ENCODE measurements at regions not wholly inside any gene's neighbourhood (a gene's known extent, or its start where the extent isn't known, plus 50 kb on each side); places are given as distances from the start of the nearest gene placed in this dataset.

DNA sequence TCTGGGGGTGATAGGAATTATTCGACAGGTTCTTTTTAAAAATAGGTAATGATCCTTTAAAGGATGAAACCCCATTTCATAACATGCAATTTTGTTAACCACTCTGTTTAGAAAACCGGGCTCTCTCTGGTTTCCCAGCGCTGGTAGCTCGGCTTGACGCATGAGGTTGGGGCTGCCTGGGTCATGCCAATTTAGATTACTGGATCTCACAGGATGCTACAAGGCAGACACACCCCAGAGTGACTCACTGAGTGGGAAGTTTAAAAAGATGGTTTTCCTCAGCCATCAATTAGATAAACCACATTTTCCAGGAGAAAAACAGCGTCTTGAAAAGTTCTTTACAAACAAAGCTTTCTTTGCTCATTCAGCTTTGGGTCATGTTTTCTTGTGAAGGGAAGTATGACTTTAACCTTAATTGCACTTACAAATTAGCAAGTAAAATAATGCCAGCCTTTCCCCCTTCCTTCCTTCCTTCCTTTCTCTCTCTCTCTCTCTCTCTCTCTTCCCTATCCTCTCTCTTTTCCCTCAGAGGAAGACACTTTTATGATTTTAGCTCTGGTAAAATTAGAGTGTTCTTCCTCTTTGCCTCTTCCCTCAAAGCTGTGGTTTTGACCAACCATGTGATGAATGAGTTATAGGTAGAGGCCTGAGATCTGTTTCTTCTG lies 99.8 kb downstream of the EPDR1 start:
- no peaks in the 10 kb centered on the region for H3K4me1 Mint-ChIP-seq
- TF ChIP-seq, protein P1, sequence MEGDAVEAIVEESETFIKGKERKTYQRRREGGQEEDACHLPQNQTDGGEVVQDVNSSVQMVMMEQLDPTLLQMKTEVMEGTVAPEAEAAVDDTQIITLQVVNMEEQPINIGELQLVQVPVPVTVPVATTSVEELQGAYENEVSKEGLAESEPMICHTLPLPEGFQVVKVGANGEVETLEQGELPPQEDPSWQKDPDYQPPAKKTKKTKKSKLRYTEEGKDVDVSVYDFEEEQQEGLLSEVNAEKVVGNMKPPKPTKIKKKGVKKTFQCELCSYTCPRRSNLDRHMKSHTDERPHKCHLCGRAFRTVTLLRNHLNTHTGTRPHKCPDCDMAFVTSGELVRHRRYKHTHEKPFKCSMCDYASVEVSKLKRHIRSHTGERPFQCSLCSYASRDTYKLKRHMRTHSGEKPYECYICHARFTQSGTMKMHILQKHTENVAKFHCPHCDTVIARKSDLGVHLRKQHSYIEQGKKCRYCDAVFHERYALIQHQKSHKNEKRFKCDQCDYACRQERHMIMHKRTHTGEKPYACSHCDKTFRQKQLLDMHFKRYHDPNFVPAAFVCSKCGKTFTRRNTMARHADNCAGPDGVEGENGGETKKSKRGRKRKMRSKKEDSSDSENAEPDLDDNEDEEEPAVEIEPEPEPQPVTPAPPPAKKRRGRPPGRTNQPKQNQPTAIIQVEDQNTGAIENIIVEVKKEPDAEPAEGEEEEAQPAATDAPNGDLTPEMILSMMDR (IDR thresholded peaks at IDR 0.05) = no peak
- DNase-seq = no peak
- H3K27me3 Mint-ChIP-seq (ENCODE audit: low read depth, poor library complexity) = no peaks in the 10 kb centered on the region
- no peak overlapping the region for H3K27ac Mint-ChIP-seq
- H3K4me3 Mint-ChIP-seq = no peak overlapping the region
- no peaks in the 10 kb centered on the region for H3K36me3 Mint-ChIP-seq (ENCODE audit: low read depth)
- H3K9me3 Mint-ChIP-seq = no peaks in the 10 kb centered on the region

- Mint-ChIP-seq H3K36me3 (ENCODE audit: low read depth) (no peaks in the 10 kb centered on the region), H3K4me1 (no peaks in the 10 kb centered on the region), H3K27me3 (ENCODE audit: low read depth, poor library complexity) (no peaks in the 10 kb centered on the region), H3K27ac (no peak overlapping the region), H3K9me3 (no peaks in the 10 kb centered on the region), H3K4me3 (no peak overlapping the region)
- no peak for DNase-seq
- TF ChIP-seq, protein P1 (IDR thresholded peaks at IDR 0.05) = no peak
Measured at GRCh38 chr7:38021892-38022291, 101.5 kb downstream of the EPDR1 start.

DNA sequence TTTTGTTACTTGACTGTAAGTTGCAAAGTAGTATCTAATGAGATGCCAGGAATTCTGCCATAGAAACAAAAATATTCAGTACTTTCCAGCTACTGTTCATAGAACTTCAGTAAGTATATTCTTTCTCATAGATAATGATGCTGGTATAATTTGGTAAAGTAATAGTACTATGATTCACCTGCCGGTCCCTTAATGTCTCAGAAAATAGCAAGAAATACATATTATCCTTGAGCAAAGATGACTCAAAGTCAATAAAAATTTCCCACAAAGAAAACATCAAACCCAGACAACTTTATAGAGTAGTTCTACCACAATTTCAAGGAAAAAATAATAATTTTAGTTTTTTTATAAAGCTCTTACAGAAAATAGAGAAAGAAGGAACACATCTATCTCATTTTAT lies 105.4 kb downstream of the EPDR1 start:
- no peak overlapping the region for H3K4me3 Mint-ChIP-seq
- no peaks in the 10 kb centered on the region for H3K36me3 Mint-ChIP-seq (ENCODE audit: low read depth)
- no peaks in the 10 kb centered on the region for H3K27me3 Mint-ChIP-seq (ENCODE audit: low read depth, poor library complexity)
- H3K4me1 Mint-ChIP-seq = no peaks in the 10 kb centered on the region
- TF ChIP-seq, protein P1 (IDR thresholded peaks at IDR 0.05) = no peak
- no peaks in the 10 kb centered on the region for H3K9me3 Mint-ChIP-seq
- DNase-seq = no peak
- no peak overlapping the region for H3K27ac Mint-ChIP-seq

- TF ChIP-seq, protein P1 (IDR thresholded peaks at IDR 0.05) = no peak
- no peaks in the 10 kb centered on the region for H3K9me3 Mint-ChIP-seq
- H3K4me1 Mint-ChIP-seq = no peaks in the 10 kb centered on the region
- H3K27ac Mint-ChIP-seq = no peak overlapping the region
- H3K27me3 Mint-ChIP-seq (ENCODE audit: low read depth, poor library complexity) = no peaks in the 10 kb centered on the region
- DNase-seq = no peak
- no peaks in the 10 kb centered on the region for H3K36me3 Mint-ChIP-seq (ENCODE audit: low read depth)
- H3K4me3 Mint-ChIP-seq = no peak overlapping the region
Measured at GRCh38 chr7:38027884-38028455, 107.5 kb downstream of the EPDR1 start.

DNA sequence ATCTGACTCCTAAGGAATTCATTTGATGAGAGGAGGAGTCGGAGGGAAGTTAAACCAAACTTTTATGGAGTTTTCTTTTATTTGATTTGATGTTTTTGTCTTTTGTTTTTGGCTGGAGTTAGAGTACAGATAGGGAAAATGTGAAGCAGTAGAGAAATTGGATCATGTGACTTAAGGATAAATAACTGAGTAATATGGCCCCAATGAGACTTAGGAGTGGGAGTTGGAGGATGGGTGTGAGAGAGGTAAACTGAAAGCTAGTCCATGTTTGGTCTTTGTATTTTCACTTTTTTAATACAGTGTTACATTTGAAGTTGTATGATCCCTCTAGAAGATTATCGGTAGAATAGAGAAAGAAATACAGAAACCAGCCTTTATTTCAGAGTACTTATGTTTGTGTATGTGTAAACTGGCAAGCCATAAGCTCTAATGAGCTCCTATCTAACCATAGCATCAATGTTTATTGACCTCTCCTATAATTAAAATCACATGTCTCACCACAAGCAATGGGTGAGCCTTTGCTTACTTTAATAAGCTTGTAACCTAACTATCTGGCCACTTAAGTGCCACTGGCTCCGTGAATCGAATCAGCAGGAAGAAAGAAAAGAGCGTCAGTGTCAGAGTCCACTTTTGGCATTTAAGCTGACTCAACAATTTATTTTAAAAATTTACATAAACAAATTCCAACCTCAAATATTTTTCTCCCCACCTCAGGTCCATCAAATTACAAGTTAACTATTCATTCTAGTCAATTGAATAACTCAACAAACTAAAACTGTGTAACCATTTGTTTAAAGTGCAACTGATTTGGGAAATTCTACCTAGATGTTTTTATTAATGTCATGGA lies 113.8 kb downstream of the EPDR1 start:
- H3K9me3 Mint-ChIP-seq = no peaks in the 10 kb centered on the region
- H3K4me1 Mint-ChIP-seq = no peaks in the 10 kb centered on the region
- no peaks in the 10 kb centered on the region for H3K27me3 Mint-ChIP-seq (ENCODE audit: low read depth, poor library complexity)
- no peak overlapping the region for H3K27ac Mint-ChIP-seq
- H3K4me3 Mint-ChIP-seq = no peak overlapping the region
- DNase-seq = no peak
- no peaks in the 10 kb centered on the region for H3K36me3 Mint-ChIP-seq (ENCODE audit: low read depth)
- TF ChIP-seq, protein P1 (IDR thresholded peaks at IDR 0.05) = no peak

Data from nephron progenitor cell (in vitro differentiated cells).